GM12892 (cell line): ENCODE measurements at regions not wholly inside any gene's neighbourhood (a gene's known extent, or its start where the extent isn't known, plus 50 kb on each side); places are given as distances from the start of the nearest gene placed in this dataset.

Experiments
- POLR2A ChIP-seq: IDR thresholded peaks from 2 replicates; pipeline ENCODE4 v1.6.1; 2011; ENCODE audit warnings: low read depth, low read length, control low read depth
- TAF1 ChIP-seq: IDR thresholded peaks from 2 replicates; pipeline ENCODE4 v1.6.1; 2011; ENCODE audit warnings: low read depth, mild to moderate bottlenecking, control low read depth, low read length, borderline replicate concordance

- TF ChIP-seq POLR2A (no peak), TAF1 (no peak)
These were observed 373.6 kb upstream of the NRSN1 start for GRCh38 chr6:23752414-23752813.
